ENCODE measurements at regions not wholly inside any gene's neighbourhood (a gene's known extent, or its start where the extent isn't known, plus 50 kb on each side); places are given as distances from the start of the nearest gene placed in this dataset.

DNA sequence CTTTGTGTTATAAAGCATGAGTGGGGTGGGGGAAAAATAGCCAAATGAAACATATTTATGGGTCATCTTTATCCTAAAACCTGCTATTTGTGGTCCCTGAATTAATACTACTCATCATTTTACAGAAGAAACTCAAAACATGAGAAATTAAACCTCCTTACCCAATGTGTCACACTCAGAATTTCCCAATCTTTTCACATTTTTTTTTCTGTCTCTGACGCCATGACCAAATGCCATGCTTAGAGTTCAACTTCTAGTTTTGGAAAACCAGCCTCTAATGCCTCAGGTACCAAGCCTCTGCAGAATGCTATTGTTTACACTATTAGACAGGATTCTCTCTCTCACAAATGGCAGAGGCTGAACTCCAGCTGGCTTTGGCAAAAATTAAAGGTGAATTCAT is 505.5 kb upstream of the WWC1 start:
- Histone ChIP-seq H3K4me3 (ENCODE audit: low read length) (no peak overlapping the region), H3K27me3 (ENCODE audit: control insufficient read depth, insufficient read depth, low read length, poor library complexity, severe bottlenecking) (no peaks in the 10 kb centered on the region), H3K9ac (ENCODE audit: extremely low read depth, low read length, poor library complexity, severe bottlenecking) (no peak overlapping the region), H3K27ac (ENCODE audit: low read depth, low read length) (no peak overlapping the region), H3K36me3 (ENCODE audit: control insufficient read depth, insufficient read depth, low read length) (no peaks in the 10 kb centered on the region), H3K4me1 (ENCODE audit: control insufficient read depth, insufficient read depth, low read length) (no peaks in the 10 kb centered on the region), H3K9me3 (ENCODE audit: control insufficient read depth, low read length) (no peaks in the 10 kb centered on the region)
- no peak for DNase-seq
- WGBS, 2 experiments (ENCODE audit: insufficient coverage in 1 of 2, insufficient read length in 1 of 2) = 93 to 100% methylated on average over 1 of the region's 1 CpG
- Mint-ChIP-seq H3K27me3 (ENCODE audit: insufficient read depth) (peaks cover 1% of the 10 kb centered on the region), H3K4me3 (no peak overlapping the region), H3K4me1 (no peaks in the 10 kb centered on the region), H3K27ac (no peak overlapping the region), H3K9me3 (no peaks in the 10 kb centered on the region), H3K36me3 (ENCODE audit: low read depth) (no peaks in the 10 kb centered on the region)
- TF ChIP-seq, protein P1, sequence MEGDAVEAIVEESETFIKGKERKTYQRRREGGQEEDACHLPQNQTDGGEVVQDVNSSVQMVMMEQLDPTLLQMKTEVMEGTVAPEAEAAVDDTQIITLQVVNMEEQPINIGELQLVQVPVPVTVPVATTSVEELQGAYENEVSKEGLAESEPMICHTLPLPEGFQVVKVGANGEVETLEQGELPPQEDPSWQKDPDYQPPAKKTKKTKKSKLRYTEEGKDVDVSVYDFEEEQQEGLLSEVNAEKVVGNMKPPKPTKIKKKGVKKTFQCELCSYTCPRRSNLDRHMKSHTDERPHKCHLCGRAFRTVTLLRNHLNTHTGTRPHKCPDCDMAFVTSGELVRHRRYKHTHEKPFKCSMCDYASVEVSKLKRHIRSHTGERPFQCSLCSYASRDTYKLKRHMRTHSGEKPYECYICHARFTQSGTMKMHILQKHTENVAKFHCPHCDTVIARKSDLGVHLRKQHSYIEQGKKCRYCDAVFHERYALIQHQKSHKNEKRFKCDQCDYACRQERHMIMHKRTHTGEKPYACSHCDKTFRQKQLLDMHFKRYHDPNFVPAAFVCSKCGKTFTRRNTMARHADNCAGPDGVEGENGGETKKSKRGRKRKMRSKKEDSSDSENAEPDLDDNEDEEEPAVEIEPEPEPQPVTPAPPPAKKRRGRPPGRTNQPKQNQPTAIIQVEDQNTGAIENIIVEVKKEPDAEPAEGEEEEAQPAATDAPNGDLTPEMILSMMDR (conservative IDR thresholded peaks at IDR 0.05) = no peak

DNA sequence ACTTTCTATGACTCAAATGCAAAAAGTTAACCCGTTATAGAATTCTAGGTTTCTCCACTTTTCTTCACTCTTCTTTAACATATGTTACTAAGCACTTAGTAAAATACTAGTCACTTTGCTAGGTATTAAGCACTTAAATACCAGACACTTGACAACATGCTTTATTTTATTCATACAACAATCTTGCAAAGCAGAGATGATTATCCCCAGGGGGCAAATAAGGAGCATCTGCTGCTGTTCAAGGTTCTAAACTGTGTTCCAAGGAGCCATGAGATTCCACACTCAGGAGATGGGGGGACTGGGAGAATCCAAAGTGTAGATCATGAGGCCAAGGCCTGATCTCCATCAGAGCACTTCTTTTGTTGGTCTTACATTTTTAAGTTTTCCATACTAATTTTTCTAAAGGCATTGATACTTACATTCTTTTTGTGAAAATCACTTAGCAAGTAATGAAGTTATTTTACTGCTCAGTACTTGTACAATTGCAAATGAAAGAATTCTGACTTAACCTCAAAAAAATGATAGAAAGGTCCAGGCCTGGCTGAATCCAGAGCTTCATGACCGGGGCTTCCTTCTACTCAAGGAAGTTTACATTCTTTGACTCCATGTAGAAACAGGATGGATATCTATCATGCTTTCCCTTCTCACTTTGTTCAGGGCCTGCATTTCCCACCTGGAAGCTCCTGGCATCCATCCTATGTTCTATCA is 504.4 kb upstream of the WWC1 start:
- H3K4me3 ChIP-seq (ENCODE audit: low read length) = no peak overlapping the region
- H3K9me3 Mint-ChIP-seq = no peaks in the 10 kb centered on the region
- no peaks in the 10 kb centered on the region for H3K27me3 ChIP-seq (ENCODE audit: control insufficient read depth, insufficient read depth, low read length, poor library complexity, severe bottlenecking)
- H3K9me3 ChIP-seq (ENCODE audit: control insufficient read depth, low read length) = no peaks in the 10 kb centered on the region
- WGBS, 2 experiments (ENCODE audit: insufficient coverage in 1 of 2, insufficient read length in 1 of 2) = 88 to 91% methylated on average over 2 of the region's 2 CpGs
- H3K27me3 Mint-ChIP-seq (ENCODE audit: insufficient read depth) = peaks cover 1% of the 10 kb centered on the region
- no peak overlapping the region for H3K4me3 Mint-ChIP-seq
- H3K9ac ChIP-seq (ENCODE audit: extremely low read depth, low read length, poor library complexity, severe bottlenecking) = no peak overlapping the region
- H3K27ac ChIP-seq (ENCODE audit: low read depth, low read length) = no peak overlapping the region
- H3K27ac Mint-ChIP-seq = no peak overlapping the region
- H3K36me3 Mint-ChIP-seq (ENCODE audit: low read depth) = no peaks in the 10 kb centered on the region
- TF ChIP-seq, protein P1 (conservative IDR thresholded peaks at IDR 0.05) = no peak
- H3K4me1 ChIP-seq (ENCODE audit: control insufficient read depth, insufficient read depth, low read length) = no peaks in the 10 kb centered on the region
- no peak for DNase-seq
- H3K36me3 ChIP-seq (ENCODE audit: control insufficient read depth, insufficient read depth, low read length) = no peaks in the 10 kb centered on the region
- H3K4me1 Mint-ChIP-seq = peaks cover 4% of the 10 kb centered on the region

DNA sequence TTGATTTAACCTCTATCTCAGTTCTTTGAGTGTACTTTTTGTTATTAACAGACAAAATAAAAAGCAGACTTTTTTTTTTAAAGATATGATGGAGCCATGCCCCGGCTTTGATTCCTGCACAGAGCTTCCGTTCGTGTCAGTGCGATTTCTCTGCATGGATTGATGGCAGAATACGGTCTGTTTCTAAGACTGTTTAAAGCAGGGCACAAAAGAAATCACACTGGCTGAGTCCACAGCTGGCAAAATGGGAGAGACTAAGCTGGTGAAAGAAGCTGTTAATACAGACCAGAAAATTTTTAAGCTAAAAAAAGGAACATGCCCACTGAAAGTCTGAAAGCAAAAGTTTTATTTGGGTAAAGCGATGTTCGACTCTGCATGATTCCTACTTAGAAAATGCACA is 501.4 kb upstream of the WWC1 start:
- WGBS, 2 experiments (ENCODE audit: insufficient coverage in 1 of 2, insufficient read length in 1 of 2) = 87 to 96% methylated on average over 7 of the region's 7 CpGs
- H3K27ac ChIP-seq (ENCODE audit: low read depth, low read length) = no peak overlapping the region
- peaks cover 14% of the 10 kb centered on the region for H3K4me1 Mint-ChIP-seq

More for the DNA sequence above, 501.4 kb upstream of the WWC1 start:
- H3K27ac Mint-ChIP-seq = no peak overlapping the region
- no peaks in the 10 kb centered on the region for H3K9me3 Mint-ChIP-seq
- Histone ChIP-seq H3K4me3 (ENCODE audit: low read length) (no peak overlapping the region), H3K9me3 (ENCODE audit: control insufficient read depth, low read length) (no peaks in the 10 kb centered on the region), H3K4me1 (ENCODE audit: control insufficient read depth, insufficient read depth, low read length) (peaks cover 4% of the 10 kb centered on the region), H3K36me3 (ENCODE audit: control insufficient read depth, insufficient read depth, low read length) (no peaks in the 10 kb centered on the region), H3K9ac (ENCODE audit: extremely low read depth, low read length, poor library complexity, severe bottlenecking) (no peak overlapping the region), H3K27me3 (ENCODE audit: control insufficient read depth, insufficient read depth, low read length, poor library complexity, severe bottlenecking) (no peaks in the 10 kb centered on the region)
- no peak overlapping the region for H3K4me3 Mint-ChIP-seq
- H3K27me3 Mint-ChIP-seq (ENCODE audit: insufficient read depth) = peaks cover 1% of the 10 kb centered on the region
- TF ChIP-seq, protein P1 (conservative IDR thresholded peaks at IDR 0.05) = no peak
- DNase-seq = no peak
- no peaks in the 10 kb centered on the region for H3K36me3 Mint-ChIP-seq (ENCODE audit: low read depth)

Measured in endodermal cell (in vitro differentiated cells).